Suprapubic skin (tissue), 4 donors: ENCODE measurements at regions not wholly inside any gene's neighbourhood (a gene's known extent, or its start where the extent isn't known, plus 50 kb on each side); places are given as distances from the start of the nearest gene placed in this dataset.

Source experiments
- DNase-seq, 2 donors: peaks; one replicate each; pipeline ENCODE4 v3.0.0-alpha.2; 2019; ENCODE audit warnings: low spot score in 2 of 2
- H3K27ac ChIP-seq: fragments of 200-600 bp; sonication (generic); one replicate; pipeline ENCODE4 v1.5.1; 2019
- H3K27me3 ChIP-seq: fragments of 200-600 bp; sonication (generic); one replicate; pipeline ENCODE4 v1.5.1; 2019
- H3K36me3 ChIP-seq: fragments of 200-600 bp; sonication (generic); one replicate; pipeline ENCODE4 v1.5.1; 2019
- H3K4me1 ChIP-seq: fragments of 200-600 bp; sonication (generic); one replicate; pipeline ENCODE4 v1.5.1; 2019
- H3K4me3 ChIP-seq: fragments of 200-600 bp; sonication (generic); one replicate; pipeline ENCODE4 v1.5.1; 2019; ENCODE audit warnings: mild to moderate bottlenecking
- H3K9me3 ChIP-seq: fragments of 200-600 bp; sonication (generic); one replicate; pipeline ENCODE4 v1.5.1; 2019
- EP300 ChIP-seq: sonication (generic); formaldehyde crosslinking; IDR thresholded peaks from one replicate; pipeline ENCODE4 v1.6.1; 2017; ENCODE audit warnings: antibody characterized with exemption
- POLR2A ChIP-seq, 2 donors: fragments of 450-650 bp; IDR thresholded peaks; one replicate each; pipeline ENCODE4 v1.6.1; 2017; ENCODE audit warnings: antibody characterized with exemption in 2 of 2, mild to moderate bottlenecking in 2 of 2, moderate library complexity in 2 of 2
- POLR2AphosphoS5 ChIP-seq, 3 donors: sonication (generic); formaldehyde crosslinking; IDR thresholded peaks; one replicate each; pipeline ENCODE4 v1.6.1; 2017; ENCODE audit warnings: antibody characterized with exemption in 3 of 3
- WGBS: methylation state at CpG from one replicate; pipeline ENCODE4 v1.1.5; 2018; 5-methylcytosine and 5-hydroxymethylcytosine counted together
- TF ChIP-seq, protein P1 (sequence below), 2 donors: fragments of 200-600 bp in 1 of 2; fragments of 450-650 bp in 1 of 2; sonication (generic) in 1 of 2; IDR thresholded peaks; one replicate each; pipeline ENCODE4 v1.5.1; 2016 to 2019; ENCODE audit warnings: antibody characterized with exemption in 2 of 2, mild to moderate bottlenecking in 1 of 2, moderate library complexity in 1 of 2

DNA sequence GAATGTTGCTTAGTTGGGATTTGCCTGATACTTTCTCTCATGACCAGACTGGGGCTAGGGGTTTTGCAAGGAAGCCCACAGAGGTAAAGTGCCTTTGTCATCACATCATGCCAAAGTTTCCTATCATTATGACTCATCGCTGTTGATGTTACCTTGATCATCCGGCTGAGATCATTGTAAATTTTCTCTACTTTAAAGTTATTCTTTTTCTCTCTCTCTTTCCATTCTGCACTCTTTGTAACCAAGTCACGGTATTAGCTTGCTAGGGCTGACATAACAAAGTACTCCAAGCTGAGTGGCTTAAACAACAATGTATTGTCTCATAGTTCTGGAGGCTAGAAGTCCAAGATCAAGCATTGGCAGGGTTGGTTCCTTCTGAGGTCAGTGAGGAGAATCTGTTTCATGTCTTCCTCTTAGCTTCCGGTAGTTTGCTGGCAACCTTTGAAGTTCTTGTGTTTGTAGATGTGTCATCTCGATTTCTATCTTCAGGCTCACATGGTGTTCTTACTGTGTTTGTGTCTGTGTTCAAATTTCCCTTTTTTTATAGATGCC, 113.0 kb downstream of the DTHD1 start:
- no peak for DNase-seq

GRCh38 chr4:36399762-36400353, 118.4 kb downstream of the DTHD1 start:
- H3K4me3 ChIP-seq = no peak overlapping the region
- no peak overlapping the region for H3K27ac ChIP-seq
- no peaks in the 10 kb centered on the region for H3K4me1 ChIP-seq
- H3K27me3 ChIP-seq = no peaks in the 10 kb centered on the region
- TF ChIP-seq POLR2A (IDR thresholded peaks at IDR 0.05) (no peak), EP300 (no peak)
- TF ChIP-seq, protein P1, sequence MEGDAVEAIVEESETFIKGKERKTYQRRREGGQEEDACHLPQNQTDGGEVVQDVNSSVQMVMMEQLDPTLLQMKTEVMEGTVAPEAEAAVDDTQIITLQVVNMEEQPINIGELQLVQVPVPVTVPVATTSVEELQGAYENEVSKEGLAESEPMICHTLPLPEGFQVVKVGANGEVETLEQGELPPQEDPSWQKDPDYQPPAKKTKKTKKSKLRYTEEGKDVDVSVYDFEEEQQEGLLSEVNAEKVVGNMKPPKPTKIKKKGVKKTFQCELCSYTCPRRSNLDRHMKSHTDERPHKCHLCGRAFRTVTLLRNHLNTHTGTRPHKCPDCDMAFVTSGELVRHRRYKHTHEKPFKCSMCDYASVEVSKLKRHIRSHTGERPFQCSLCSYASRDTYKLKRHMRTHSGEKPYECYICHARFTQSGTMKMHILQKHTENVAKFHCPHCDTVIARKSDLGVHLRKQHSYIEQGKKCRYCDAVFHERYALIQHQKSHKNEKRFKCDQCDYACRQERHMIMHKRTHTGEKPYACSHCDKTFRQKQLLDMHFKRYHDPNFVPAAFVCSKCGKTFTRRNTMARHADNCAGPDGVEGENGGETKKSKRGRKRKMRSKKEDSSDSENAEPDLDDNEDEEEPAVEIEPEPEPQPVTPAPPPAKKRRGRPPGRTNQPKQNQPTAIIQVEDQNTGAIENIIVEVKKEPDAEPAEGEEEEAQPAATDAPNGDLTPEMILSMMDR (IDR thresholded peaks at IDR 0.05) = peak; percentile 3 to 48
- no peaks in the 10 kb centered on the region for H3K9me3 ChIP-seq
- H3K36me3 ChIP-seq = no peaks in the 10 kb centered on the region
- DNase-seq = no peak
- 22% methylated on average over 2 of the region's 2 CpGs for WGBS

More for the DNA sequence above, 113.0 kb downstream of the DTHD1 start:
- Histone ChIP-seq H3K27me3 (no peaks in the 10 kb centered on the region), H3K4me3 (no peak overlapping the region), H3K27ac (no peak overlapping the region), H3K9me3 (no peaks in the 10 kb centered on the region), H3K36me3 (no peaks in the 10 kb centered on the region), H3K4me1 (no peaks in the 10 kb centered on the region)
- WGBS = 64% methylated on average over 5 of the region's 5 CpGs
- no peak for TF ChIP-seq POLR2AphosphoS5 (IDR thresholded peaks at IDR 0.05)
- TF ChIP-seq EP300 = no peak
- TF ChIP-seq, protein P1 (IDR thresholded peaks at IDR 0.05) = no peak
- TF ChIP-seq POLR2A (IDR thresholded peaks at IDR 0.05) = no peak

GRCh38 chr4:36402008-36402758, 120.8 kb downstream of the DTHD1 start:
- TF ChIP-seq POLR2A (IDR thresholded peaks at IDR 0.05) = no peak
- no peak for TF ChIP-seq EP300
- no peak for TF ChIP-seq POLR2AphosphoS5 (IDR thresholded peaks at IDR 0.05)
- TF ChIP-seq, protein P1 (IDR thresholded peaks at IDR 0.05) = no peak
- no peak for DNase-seq
- H3K9me3 ChIP-seq = no peaks in the 10 kb centered on the region
- H3K27me3 ChIP-seq = no peaks in the 10 kb centered on the region
- 88% methylated on average over 9 of the region's 9 CpGs for WGBS
- no peak overlapping the region for H3K4me3 ChIP-seq
- H3K27ac ChIP-seq = no peak overlapping the region
- no peaks in the 10 kb centered on the region for H3K4me1 ChIP-seq
- H3K36me3 ChIP-seq = no peaks in the 10 kb centered on the region

DNA sequence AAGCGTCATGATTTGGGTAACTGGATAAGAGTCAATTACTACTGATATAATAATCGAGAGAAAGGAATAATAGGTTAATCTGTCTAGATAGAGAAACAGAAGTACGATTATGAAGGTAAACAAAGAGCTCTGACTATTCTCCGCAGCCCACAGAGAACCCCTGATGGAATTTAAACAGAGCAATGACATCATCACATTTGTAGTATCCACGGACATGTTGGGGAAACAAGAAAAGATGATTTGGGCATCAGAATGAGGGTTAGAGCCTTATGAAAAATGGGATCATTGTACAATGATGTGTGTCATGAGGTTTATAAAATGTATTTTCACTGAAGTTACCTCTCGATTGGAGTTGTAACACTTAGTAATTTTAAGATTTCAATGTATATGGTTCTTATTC, 129.9 kb downstream of the DTHD1 start:
- no peaks in the 10 kb centered on the region for H3K4me1 ChIP-seq
- TF ChIP-seq EP300 (no peak), POLR2AphosphoS5 (IDR thresholded peaks at IDR 0.05) (no peak), POLR2A (IDR thresholded peaks at IDR 0.05) (no peak)
- TF ChIP-seq, protein P1 (IDR thresholded peaks at IDR 0.05) = no peak
- H3K27ac ChIP-seq = no peak overlapping the region
- H3K36me3 ChIP-seq = no peaks in the 10 kb centered on the region
- no peaks in the 10 kb centered on the region for H3K9me3 ChIP-seq
- no peaks in the 10 kb centered on the region for H3K27me3 ChIP-seq
- DNase-seq = no peak
- WGBS = 90% methylated on average over 6 of the region's 6 CpGs
- no peak overlapping the region for H3K4me3 ChIP-seq

GRCh38 chr4:36414248-36414647, 132.8 kb downstream of the DTHD1 start:
- TF ChIP-seq EP300 (no peak), POLR2AphosphoS5 (IDR thresholded peaks at IDR 0.05) (no peak), POLR2A (IDR thresholded peaks at IDR 0.05) (no peak)
- TF ChIP-seq, protein P1 (IDR thresholded peaks at IDR 0.05) = no peak
- DNase-seq = no peak
- Histone ChIP-seq H3K27ac (no peak overlapping the region), H3K4me1 (no peaks in the 10 kb centered on the region), H3K9me3 (no peaks in the 10 kb centered on the region), H3K4me3 (no peak overlapping the region), H3K36me3 (no peaks in the 10 kb centered on the region), H3K27me3 (no peaks in the 10 kb centered on the region)
- whole genome bisulfite sequencing = 34% methylated on average over 3 of the region's 3 CpGs
